ENCODE measurements at regions not wholly inside any gene's neighbourhood (a gene's known extent, or its start where the extent isn't known, plus 50 kb on each side); places are given as distances from the start of the nearest gene placed in this dataset.

- no peak for DNase-seq
Measured at GRCh38 chr2:59502981-59503380, 1050.5 kb downstream of the BCL11A start.

- DNase-seq, result no peak
Measured at GRCh38 chr2:59490994-59491393, 1062.5 kb downstream of the BCL11A start.

GRCh38 chr2:59490192-59490591 lies 1063.3 kb downstream of the BCL11A start:
- no peak for DNase-seq

- DNase-seq, result no peak
Measured at GRCh38 chr2:59484673-59485072, 1068.8 kb downstream of the BCL11A start.

- DNase-seq, result no peak
Measured at GRCh38 chr2:59463426-59463825, 1090.0 kb downstream of the BCL11A start.

GRCh38 chr2:59462422-59463197 lies 1090.8 kb downstream of the BCL11A start:
- DNase-seq, result no peak

GRCh38 chr2:59461127-59461526 lies 1092.3 kb downstream of the BCL11A start:
- no peak for DNase-seq

- DNase-seq, result no peak
Measured at GRCh38 chr2:59458800-59459199, 1094.7 kb downstream of the BCL11A start.

GRCh38 chr2:59456285-59456684 lies 1097.2 kb downstream of the BCL11A start:
- no peak for DNase-seq

- DNase-seq, result no peak
Measured at GRCh38 chr2:59449274-59449673, 1104.2 kb downstream of the BCL11A start.

GRCh38 chr2:59440491-59440890 lies 1113.0 kb downstream of the BCL11A start:
- no peak for DNase-seq

GRCh38 chr2:59435635-59436034 lies 1117.8 kb downstream of the BCL11A start:
- DNase-seq, result no peak

GRCh38 chr2:59428940-59429339 lies 1124.5 kb downstream of the BCL11A start:
- no peak for DNase-seq

- DNase-seq, result no peak
Measured at GRCh38 chr2:59427980-59428379, 1125.5 kb downstream of the BCL11A start.

- no peak for DNase-seq
Measured at GRCh38 chr2:59425247-59425646, 1128.2 kb downstream of the BCL11A start.

- DNase-seq, result no peak
Measured at GRCh38 chr2:59413751-59414570, 1139.5 kb downstream of the BCL11A start.

GRCh38 chr2:59399126-59399525 lies 1154.3 kb downstream of the BCL11A start:
- DNase-seq, result no peak

GRCh38 chr2:59398081-59398480 lies 1155.4 kb downstream of the BCL11A start:
- DNase-seq, result no peak

- no peak for DNase-seq
Measured at GRCh38 chr2:59395119-59395518, 1154.0 kb upstream of the FANCL start.

- no peak for DNase-seq
Measured at GRCh38 chr2:59391896-59392295, 1150.8 kb upstream of the FANCL start.

- no peak for DNase-seq
Measured at GRCh38 chr2:59390581-59390980, 1149.5 kb upstream of the FANCL start.

GRCh38 chr2:59389240-59389639 lies 1148.1 kb upstream of the FANCL start:
- no peak for DNase-seq

- DNase-seq, result no peak
Measured at GRCh38 chr2:59385971-59386370, 1144.8 kb upstream of the FANCL start.

GRCh38 chr2:59383473-59383872 lies 1142.3 kb upstream of the FANCL start:
- no peak for DNase-seq

Measured in stimulated activated CD4-positive, alpha-beta T cell treated with anti-CD3 and anti-CD28 coated beads, Interleukin-1b, Interleukin-23, amount 100 ng/mL, for 48 hours (primary cell).